ENCODE measurements at regions not wholly inside any gene's neighbourhood (a gene's known extent, or its start where the extent isn't known, plus 50 kb on each side); places are given as distances from the start of the nearest gene placed in this dataset.

DNA sequence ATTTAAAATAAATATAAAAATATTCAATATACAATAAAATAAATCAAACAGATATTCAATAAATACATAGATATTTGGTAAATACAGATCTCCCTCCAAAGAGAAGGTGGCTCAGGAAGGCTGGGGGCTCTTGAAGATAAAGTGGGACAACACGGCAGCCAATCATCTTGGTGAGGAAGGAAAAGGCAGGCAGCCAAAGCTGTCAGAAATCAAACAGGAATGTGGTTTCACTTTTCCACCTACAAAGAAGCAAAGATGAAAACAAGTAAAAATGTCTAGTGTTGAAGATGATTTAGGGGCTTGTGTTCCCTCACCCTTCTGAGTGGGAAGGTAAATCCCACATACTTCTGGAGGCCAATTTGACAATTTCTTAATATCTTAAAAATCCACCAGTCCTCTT is 85.7 kb downstream of the B3GNT2 start:
- no peak for DNase-seq (ENCODE audit: low read depth)

DNA sequence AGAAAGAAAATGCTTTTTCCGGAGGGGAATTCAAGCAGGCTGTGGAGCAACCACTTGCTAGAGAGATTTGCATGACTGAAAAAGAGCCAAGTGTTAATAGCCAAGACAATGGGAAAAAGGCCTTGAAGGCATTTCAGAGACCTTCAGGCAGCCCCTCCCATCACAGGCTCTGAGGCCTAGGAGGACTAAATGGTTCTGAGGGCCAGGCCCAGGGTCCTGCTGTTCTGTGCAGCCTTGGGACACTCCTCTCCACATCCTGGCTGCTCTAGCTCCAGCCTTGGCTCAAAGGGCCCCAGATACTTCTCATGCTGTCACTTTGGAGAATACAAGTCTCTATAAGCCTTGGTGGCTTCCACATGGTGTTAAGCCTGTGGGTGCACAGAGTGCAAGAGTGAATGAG is 81.8 kb downstream of the B3GNT2 start:
- no peak for DNase-seq (ENCODE audit: low read depth)

All from RPMI7951 (cell line).